GM21576 (cell line): ENCODE measurements at regions not wholly inside any gene's neighbourhood (a gene's known extent, or its start where the extent isn't known, plus 50 kb on each side); places are given as distances from the start of the nearest gene placed in this dataset.

Experiments used
- ATAC-seq: cut with Tn5 transposase; IDR thresholded peaks from one replicate; pipeline ENCODE4 v1.9.1; 2021; ENCODE audit warnings: mild to moderate bottlenecking, moderate library complexity; ENCODE audit not compliant: unreplicated experiment

DNA sequence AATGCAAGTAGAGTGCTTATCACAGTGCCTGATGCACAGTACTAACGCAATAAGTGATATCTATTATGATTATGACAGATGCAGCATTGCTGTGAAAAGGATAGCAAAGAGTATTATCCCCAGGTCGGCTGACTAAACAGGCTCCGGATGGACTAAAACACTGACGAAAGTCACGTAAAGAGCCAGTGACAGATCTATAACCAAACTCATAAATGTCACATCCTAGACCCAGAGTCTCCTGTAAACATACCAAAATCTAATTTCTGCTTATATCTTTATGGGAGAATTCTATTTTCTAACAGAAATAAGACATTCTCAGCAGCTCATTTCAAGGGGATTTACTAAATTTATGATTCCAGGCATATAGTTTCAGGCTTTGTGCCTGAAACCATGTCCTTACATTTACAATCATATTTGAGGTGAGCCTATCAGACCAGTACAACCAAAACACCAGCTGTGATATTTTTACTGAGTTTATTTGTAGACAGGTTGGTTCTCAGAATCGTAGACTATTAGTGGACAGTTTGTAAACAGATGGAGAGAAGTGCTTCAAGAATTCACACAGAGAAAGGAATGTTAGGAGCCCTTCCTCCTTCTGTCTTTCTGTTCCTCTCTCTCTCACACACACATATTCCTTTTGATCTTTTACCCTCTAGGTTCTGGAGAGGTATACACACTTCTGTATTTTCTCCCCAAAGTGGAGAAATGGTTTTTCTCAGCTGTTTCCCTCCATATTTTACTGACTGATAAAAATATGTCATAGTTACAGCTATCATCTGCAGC, 52.4 kb upstream of the WDR26 start:
- no peak for ATAC-seq

GRCh38 chr1:224488806-224489499, 54.4 kb upstream of the WDR26 start:
- ATAC-seq, result peak; percentile 52

DNA sequence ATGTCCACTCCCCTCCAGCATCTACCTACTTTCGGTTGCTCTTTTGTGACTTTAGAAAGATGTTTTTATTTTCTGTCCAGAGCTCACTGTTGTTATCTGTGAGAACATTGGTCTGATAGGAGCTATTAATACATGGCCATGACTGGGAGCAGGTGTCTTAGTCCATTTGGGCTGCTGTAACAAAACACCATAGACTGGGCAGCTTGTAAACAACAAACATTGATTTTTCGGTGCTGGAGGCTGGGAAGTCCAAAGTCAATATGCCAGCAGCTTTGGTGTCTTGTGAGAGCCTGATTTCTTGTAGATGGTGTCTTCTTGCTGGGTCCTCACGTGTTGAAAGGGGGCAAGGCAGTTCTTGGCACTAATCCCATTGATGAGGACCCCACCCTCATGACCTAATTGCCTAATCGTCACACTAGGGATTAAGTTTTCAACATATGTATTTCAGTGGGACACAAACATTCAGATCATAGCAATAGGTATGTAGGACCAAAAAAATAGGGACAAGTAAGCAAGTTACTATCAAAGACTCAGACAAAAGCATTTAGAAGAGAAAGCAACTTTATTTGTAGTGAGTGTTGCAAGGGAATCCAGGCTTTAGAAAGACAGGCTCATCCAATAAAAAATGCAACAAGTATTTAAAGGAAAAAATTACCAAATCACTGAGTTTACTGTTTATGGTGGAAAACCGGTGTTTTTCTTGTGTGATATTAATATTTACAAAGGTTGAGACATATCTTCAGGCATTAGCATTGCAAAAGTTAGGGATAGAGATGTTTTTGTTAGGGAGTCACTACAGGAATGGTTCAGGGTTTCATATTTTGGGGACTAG, 55.2 kb upstream of the WDR26 start:
- ATAC-seq, result no peak

DNA sequence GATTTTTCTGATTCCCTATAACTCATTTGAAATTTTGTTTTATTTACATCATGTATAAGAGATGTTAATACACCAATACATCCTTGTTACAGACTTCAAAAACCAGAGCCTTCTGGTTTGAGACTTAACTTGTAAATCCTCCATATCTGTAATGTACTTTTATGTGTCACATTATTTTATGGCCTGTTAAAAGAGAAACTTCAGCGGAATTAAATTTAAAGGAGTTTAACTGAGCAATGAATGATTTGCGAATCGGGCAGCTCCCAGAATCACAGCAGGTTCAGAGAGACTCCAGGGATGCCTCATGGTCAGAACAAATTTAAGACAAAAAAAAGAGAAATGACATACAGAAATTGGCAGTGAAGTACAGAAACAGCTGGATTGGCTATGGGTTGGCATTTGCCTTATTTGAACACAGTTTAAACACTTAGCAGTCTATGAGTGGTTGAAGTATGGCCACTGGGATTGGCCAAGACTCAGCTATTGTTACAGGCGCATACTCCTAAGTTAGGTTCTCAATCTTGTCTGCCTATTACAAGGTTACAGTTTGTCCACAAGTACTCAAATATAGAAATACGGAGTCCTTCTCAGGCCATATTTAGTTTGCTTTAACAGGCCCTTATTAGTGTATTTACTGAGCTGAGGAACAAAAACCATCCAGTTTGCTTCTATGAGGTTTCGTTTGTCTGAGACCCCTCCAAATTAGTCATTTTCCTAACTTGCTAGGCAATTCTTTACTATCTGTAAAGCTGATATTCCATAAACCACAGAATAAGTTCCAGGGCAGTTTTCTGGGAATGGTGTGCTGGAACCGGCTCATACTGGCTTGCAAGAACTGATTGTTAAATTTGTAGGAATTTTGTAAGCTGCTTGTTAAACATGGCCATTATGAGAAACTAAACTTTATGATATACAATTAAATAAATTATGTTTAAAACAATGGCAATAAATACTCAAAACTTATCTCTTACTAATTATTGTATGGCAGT, 56.2 kb upstream of the WDR26 start:
- no peak for ATAC-seq

- no peak for ATAC-seq
Observed at GRCh38 chr1:224492015-224492414, 57.4 kb upstream of the WDR26 start.

GRCh38 chr1:224492632-224493031, 58.0 kb upstream of the WDR26 start:
- ATAC-seq, result no peak

DNA sequence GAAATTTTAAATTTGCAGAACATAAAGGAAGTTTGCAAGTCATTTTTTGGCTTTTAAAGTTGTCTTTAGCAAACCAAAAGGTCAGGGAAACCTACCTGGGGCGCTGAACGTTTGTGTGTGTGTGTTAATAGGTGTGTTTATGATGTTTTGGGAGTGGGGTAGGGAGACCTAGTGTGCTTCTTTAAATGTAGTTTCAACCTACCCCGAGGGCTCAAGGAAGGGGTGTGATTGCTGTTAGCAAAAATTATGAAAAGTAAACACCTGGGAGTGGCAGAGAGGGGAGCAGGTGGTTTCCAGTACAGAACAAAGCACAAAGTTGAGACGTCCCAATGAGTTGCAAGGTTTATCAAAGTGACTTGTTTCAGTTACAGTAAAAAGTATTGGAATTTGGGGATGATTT, 58.7 kb upstream of the WDR26 start:
- no peak for ATAC-seq

GRCh38 chr1:224494343-224494742, 59.7 kb upstream of the WDR26 start:
- no peak for ATAC-seq

DNA sequence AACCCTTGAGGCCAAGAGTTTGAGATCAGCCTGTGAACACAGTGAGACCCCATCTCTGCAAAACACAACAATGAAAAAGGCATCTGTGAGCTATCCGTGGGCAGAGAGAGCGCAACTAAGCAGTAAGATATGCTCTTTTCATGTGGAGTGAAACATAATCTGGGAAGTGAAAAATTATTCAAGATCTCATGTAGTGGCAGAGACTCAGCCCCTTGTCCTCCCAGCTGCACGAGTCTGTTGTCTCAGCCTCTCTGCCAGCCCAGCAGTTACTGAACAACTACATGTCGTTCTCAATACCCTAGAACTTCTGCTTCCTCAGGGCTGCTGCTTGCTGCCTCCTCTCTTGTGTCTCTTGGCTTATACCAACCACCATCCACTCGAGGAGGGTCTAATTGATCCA, 61.3 kb upstream of the WDR26 start:
- no peak for ATAC-seq

DNA sequence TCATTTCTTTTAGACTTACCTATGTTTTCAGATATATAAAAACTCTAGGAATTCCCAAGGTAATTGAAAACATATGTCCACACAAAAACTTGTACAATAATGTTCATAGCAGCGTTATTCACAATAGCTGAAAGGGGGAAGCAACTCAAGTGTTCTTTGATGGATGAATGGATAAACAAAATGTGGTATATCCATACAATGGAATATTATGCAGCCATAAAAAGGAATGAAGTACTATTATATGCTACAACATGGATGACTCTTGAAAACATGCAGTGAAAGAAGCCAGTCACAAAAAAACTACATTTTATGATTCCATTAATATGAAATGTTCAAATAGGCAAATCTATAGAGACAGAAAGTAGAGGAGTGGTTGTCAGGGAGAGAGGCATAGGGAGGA, 62.2 kb upstream of the WDR26 start:
- ATAC-seq, result no peak

DNA sequence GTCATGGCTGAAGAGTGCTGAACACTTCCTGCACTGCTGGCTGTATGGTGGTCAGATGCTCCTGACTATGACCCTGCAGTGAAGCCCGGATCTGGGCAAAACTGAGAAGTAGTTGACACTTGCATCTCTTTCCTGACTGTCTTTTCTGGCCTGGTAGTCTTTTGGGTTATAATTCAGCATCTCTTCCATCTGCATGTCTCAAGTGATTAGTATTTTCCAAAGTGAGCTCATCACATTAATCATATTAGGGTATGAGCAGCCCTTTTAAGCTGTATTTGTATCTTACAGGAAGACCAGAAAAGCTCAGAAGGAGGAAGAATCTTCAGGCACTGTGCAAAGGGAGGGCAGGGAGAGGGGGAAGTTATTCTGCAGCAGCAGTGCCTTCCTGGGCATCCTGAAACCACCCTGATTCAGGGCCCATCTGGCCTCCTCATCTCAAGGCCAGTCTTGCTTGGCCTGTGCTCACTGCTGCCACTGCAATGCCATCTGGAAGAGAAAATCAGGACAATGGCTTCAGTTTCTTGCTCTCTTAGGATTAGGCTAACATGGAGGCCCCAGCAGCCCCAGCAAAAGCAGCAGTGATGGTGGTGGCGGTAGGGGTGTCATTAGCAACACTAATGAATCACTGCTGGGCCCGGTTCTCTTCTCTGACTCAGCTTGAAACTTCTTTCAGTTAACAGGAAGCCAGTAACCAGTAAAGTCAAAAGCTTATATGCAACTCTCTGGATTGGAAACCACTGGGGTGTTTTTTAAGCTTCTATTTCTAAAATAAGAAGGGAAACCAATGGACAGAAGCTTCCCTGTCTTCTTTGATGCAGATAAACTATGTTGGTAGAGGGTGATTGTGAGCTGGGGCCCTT, 63.3 kb upstream of the WDR26 start:
- ATAC-seq, result peak; percentile 97

- ATAC-seq, result no peak
Observed at GRCh38 chr1:224498574-224499170, 64.1 kb upstream of the WDR26 start.

DNA sequence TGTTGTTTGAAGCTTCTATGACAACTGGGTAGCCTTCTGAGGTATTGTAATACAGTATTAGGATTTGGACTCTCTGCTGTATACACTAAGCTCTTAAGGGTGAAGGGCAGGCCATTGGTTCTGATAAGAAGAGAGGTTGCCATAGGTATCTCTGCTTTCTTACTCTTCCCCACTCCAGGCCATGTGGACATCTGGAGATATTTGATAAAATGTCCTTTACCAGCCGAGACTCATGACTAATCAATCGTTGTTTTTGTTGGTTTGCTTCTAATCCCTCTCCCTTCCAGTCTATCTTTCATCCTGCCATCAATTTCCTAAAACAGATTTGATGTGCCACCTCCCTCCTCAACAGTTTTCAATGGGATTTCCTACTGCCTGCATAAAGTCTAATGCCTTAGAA, 64.6 kb upstream of the WDR26 start:
- no peak for ATAC-seq

DNA sequence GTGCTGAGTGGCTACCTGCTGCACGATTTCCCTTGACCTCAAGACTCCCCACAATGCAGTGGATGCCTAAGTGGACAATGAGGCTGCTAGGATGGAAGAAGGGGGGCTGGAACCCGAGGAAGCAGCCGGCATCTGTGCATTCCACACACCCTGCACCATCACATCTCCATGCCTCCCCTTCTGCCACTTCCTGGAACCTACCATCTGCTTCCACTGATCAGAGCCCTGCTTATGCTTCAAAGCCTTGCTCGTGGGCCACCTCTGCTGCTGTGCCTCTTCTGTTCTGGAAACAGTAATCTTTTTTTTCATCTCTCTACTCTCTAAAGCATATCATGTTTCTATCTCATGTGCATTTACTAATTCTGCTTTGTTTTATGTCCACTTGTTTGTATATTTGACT, 66.2 kb upstream of the WDR26 start:
- ATAC-seq, result no peak

DNA sequence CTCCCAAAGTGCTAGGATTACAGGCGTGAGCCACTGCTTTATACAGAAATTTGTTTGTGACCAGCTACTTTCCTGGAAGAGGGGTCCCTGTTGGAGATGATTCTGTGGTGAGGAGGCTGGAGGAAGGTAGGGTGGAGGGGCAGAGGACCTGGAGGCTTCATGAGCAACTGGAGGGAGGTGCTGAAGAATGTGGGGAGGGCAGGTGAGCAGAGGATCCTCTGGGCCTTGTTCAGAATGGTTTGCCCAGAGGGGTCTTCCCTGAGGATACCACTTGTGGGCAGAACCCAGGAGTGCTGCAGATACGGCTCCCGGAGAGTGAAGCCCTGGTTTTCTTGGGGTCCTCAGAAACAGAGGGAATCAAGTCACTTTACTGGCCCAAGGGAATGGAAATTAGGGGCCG, 67.2 kb upstream of the WDR26 start:
- ATAC-seq, result no peak

DNA sequence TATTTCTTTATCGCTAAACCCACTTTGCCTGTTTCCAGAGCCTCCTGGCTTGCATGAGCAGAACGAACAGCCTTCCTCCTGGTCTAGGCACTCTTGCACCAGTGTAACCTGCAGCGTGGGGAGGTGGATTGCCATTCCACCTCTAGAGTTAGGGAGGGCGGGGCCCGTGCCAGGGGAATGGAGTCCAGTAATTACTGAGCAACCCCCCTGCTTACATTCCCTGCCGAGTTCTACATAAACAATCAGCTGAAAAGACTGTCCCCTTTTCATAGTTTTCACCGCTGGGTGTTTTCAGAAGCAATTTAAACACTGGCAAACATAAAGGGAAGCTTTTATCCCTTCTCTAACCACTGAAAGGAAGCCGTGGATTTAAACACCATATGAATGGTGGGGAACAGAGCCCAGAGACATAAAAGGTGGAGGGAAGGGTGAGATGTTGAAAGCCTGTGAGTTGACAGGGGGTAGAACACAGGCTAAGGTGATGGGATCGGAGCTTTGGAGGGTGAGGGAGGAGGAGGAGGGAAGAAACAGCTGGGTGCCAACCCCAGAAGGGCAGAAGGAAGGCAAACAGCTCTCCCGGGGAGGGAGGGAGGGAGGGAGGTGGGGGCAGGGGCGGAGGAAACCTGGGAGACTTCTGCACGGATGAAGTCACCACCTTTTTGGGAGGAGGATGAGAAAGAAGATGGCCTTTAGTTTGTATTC, 68.0 kb upstream of the WDR26 start:
- ATAC-seq, result no peak

DNA sequence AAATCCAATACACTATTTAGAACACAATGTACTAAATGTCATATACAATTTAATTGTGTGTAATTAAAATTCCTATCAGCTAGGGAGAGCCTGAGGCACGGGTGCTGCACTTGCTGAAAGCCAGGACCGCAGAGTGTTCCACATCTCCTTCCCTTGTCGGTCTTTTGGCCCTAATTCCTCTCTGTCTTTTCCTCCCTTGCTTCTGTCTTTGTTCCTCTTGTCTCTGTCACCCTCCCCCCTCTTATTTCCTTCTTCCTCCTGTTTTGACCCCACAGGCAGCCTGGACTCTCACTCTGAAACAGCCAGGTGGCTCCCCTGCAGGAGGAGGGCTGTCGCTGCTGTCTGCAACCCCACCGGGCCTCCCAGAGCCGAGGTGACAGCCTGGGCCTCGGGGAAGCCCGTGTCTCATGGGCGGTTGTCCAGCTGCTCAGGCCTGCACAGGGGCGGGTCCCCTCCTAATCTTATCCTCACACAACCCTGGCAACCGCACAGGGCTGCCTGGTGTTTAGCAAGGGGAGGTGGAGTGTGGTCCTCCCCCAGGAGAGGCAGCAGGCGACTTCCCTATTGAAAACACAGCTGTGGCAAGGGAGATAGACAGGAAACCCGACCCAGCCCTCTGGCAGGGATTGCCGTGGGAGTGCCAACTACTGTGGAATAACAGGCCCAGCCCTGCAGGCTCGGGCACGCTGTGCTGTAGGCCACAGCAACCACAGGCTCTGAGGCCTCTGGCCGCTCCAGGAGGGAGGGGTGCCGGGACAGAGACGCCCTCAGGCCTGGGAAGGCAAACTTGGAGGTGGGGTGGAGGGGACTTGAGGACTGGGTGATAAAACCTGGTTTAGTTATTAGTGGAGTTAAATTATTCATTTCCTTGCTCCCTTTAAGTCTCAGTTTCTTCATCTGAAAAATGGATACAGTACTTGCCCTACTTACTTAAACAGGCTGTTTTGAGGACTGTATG, 68.8 kb upstream of the WDR26 start:
- ATAC-seq, result peak; percentile 92
